ENCODE measurements at regions not wholly inside any gene's neighbourhood (a gene's known extent, or its start where the extent isn't known, plus 50 kb on each side); places are given as distances from the start of the nearest gene placed in this dataset.

GRCh38 chr14:29301571-29301970, 535.0 kb downstream of the FOXG1 start:
- no peak for ATAC-seq (ENCODE audit: poor library complexity)
- intact Hi-C loops (cut with DNase I, micrococcal nuclease): no loop called here
- Mint-ChIP-seq H3K9me3 (peaks cover 15% of the 10 kb centered on the region), H3K27ac (no peak overlapping the region), H3K4me1 (ENCODE audit: low read depth) (no peaks in the 10 kb centered on the region), H3K4me3 (no peak overlapping the region), H3K36me3 (ENCODE audit: low read depth) (no peaks in the 10 kb centered on the region), H3K27me3 (no peaks in the 10 kb centered on the region)
- DNase-seq: no peak
- no peak for TF ChIP-seq CTCF (IDR thresholded peaks at IDR 0.05)
- Histone ChIP-seq H3K4me1 (ENCODE audit: insufficient read depth, low read length) (no peaks in the 10 kb centered on the region), H3K36me3 (ENCODE audit: insufficient read depth, low read length) (no peaks in the 10 kb centered on the region), H3K27me3 (ENCODE audit: control insufficient read depth in 1 of 2, insufficient read depth in 2 of 2, low read length in 2 of 2) (no peaks in the 10 kb centered on the region), H3K4me3 (ENCODE audit: low read length) (no peak overlapping the region), H3K9me3 (ENCODE audit: control insufficient read depth in 1 of 2, insufficient read depth in 1 of 2, low read length in 2 of 2) (peaks cover 0 to 7% of the 10 kb centered on the region in 2 experiments), H3K27ac (ENCODE audit: low read depth in 1 of 2, low read length in 2 of 2) (no peak overlapping the region)
- POLR2A ChIA-PET: no interaction called here
- CTCF ChIA-PET: no interaction called here

- Mint-ChIP-seq H3K4me3 (no peak overlapping the region), H3K36me3 (ENCODE audit: low read depth) (no peaks in the 10 kb centered on the region), H3K27ac (no peak overlapping the region), H3K4me1 (ENCODE audit: low read depth) (no peaks in the 10 kb centered on the region), H3K27me3 (no peaks in the 10 kb centered on the region), H3K9me3 (peaks cover 8% of the 10 kb centered on the region)
- Histone ChIP-seq H3K4me3 (ENCODE audit: low read length) (no peak overlapping the region), H3K4me1 (ENCODE audit: insufficient read depth, low read length) (no peaks in the 10 kb centered on the region), H3K27me3 (ENCODE audit: control insufficient read depth in 1 of 2, insufficient read depth in 2 of 2, low read length in 2 of 2) (no peaks in the 10 kb centered on the region), H3K36me3 (ENCODE audit: insufficient read depth, low read length) (no peaks in the 10 kb centered on the region), H3K27ac (ENCODE audit: low read depth in 1 of 2, low read length in 2 of 2) (no peak overlapping the region), H3K9me3 (ENCODE audit: control insufficient read depth in 1 of 2, insufficient read depth in 1 of 2, low read length in 2 of 2) (no peaks in the 10 kb centered on the region)
- TF ChIP-seq CTCF (IDR thresholded peaks at IDR 0.05): no peak
- ChIA-PET POLR2A (no interaction called here), CTCF (no interaction called here)
- intact Hi-C loops (cut with DNase I, micrococcal nuclease): no loop called here
- DNase-seq (no peak), ATAC-seq (ENCODE audit: poor library complexity) (no peak)
Measured at GRCh38 chr14:29310210-29310609, 543.6 kb downstream of the FOXG1 start.

- Mint-ChIP-seq H3K4me3 (no peak overlapping the region), H3K27ac (no peak overlapping the region), H3K9me3 (peaks cover 8% of the 10 kb centered on the region), H3K36me3 (ENCODE audit: low read depth) (no peaks in the 10 kb centered on the region), H3K4me1 (ENCODE audit: low read depth) (no peaks in the 10 kb centered on the region), H3K27me3 (no peaks in the 10 kb centered on the region)
- POLR2A ChIA-PET: no interaction called here
- CTCF ChIA-PET: no interaction called here
- ATAC-seq (ENCODE audit: poor library complexity) (no peak), DNase-seq (no peak)
- Histone ChIP-seq H3K27ac (ENCODE audit: low read depth in 1 of 2, low read length in 2 of 2) (no peak overlapping the region), H3K4me3 (ENCODE audit: low read length) (no peak overlapping the region), H3K27me3 (ENCODE audit: control insufficient read depth in 1 of 2, insufficient read depth in 2 of 2, low read length in 2 of 2) (no peaks in the 10 kb centered on the region), H3K9me3 (ENCODE audit: control insufficient read depth in 1 of 2, insufficient read depth in 1 of 2, low read length in 2 of 2) (no peaks in the 10 kb centered on the region), H3K36me3 (ENCODE audit: insufficient read depth, low read length) (no peaks in the 10 kb centered on the region), H3K4me1 (ENCODE audit: insufficient read depth, low read length) (no peaks in the 10 kb centered on the region)
- intact Hi-C loops (cut with DNase I, micrococcal nuclease): no loop called here
- TF ChIP-seq CTCF (IDR thresholded peaks at IDR 0.05): no peak
Measured at GRCh38 chr14:29310757-29311156, 544.2 kb downstream of the FOXG1 start.
